Mesothelial cell of epicardium (in vitro differentiated cells): ENCODE measurements at regions not wholly inside any gene's neighbourhood (a gene's known extent, or its start where the extent isn't known, plus 50 kb on each side); places are given as distances from the start of the nearest gene placed in this dataset.
A peak's percentile ranks its signal among the peaks of the same experiment; 100 is the strongest.

ENCODE experiments used
- DNase-seq, 2 experiments: peaks; one replicate each; pipeline ENCODE4 v3.0.0; 2021; ENCODE audit warnings: low spot score in 2 of 2; ENCODE audit not compliant: unreplicated experiment in 2 of 2
- H3K27ac Mint-ChIP-seq: 2 replicates; pipeline ENCODE4 v1.8.0; 2021; ENCODE audit warnings: mixed read lengths
- H3K27me3 Mint-ChIP-seq: 2 replicates; pipeline ENCODE4 v1.8.0; 2021; ENCODE audit warnings: low read depth, mixed read lengths
- H3K36me3 Mint-ChIP-seq: 2 replicates; pipeline ENCODE4 v1.8.0; 2021; ENCODE audit warnings: mixed read lengths
- H3K4me1 Mint-ChIP-seq: 2 replicates; pipeline ENCODE4 v1.8.0; 2021; ENCODE audit warnings: mixed read lengths
- H3K4me3 Mint-ChIP-seq: 2 replicates; pipeline ENCODE4 v1.8.0; 2021; ENCODE audit warnings: mild to moderate bottlenecking, moderate library complexity, mixed read lengths
- H3K9me3 Mint-ChIP-seq: 2 replicates; pipeline ENCODE4 v1.8.0; 2021; ENCODE audit warnings: mixed read lengths
- CTCF ChIP-seq: fragments of 200-600 bp; sonication (generic); IDR thresholded peaks from one replicate; pipeline ENCODE4 v1.5.0; 2021; ENCODE audit warnings: antibody characterized with exemption; ENCODE audit not compliant: unreplicated experiment

GRCh38 chr7:33757050-33757449 is 148.3 kb upstream of the BMPER start:
- no peaks in the 10 kb centered on the region for H3K9me3 Mint-ChIP-seq
- no peak overlapping the region for H3K27ac Mint-ChIP-seq
- peaks cover 20% of the 10 kb centered on the region for H3K4me1 Mint-ChIP-seq
- no peaks in the 10 kb centered on the region for H3K36me3 Mint-ChIP-seq
- no peak for TF ChIP-seq CTCF
- no peak overlapping the region for H3K4me3 Mint-ChIP-seq
- H3K27me3 Mint-ChIP-seq: peaks cover 26% of the 10 kb centered on the region
- no peak for DNase-seq

- Mint-ChIP-seq H3K4me1 (peaks cover 24% of the 10 kb centered on the region), H3K27me3 (peaks cover 26% of the 10 kb centered on the region), H3K27ac (no peak overlapping the region), H3K36me3 (no peaks in the 10 kb centered on the region), H3K9me3 (no peaks in the 10 kb centered on the region), H3K4me3 (no peak overlapping the region)
- no peak for DNase-seq
- peak; percentile 94 for TF ChIP-seq CTCF
Measured at GRCh38 chr7:33757563-33758165, 147.7 kb upstream of the BMPER start.

- no peaks in the 10 kb centered on the region for H3K9me3 Mint-ChIP-seq
- no peak for TF ChIP-seq CTCF
- no peak for DNase-seq
- no peaks in the 10 kb centered on the region for H3K36me3 Mint-ChIP-seq
- no peak overlapping the region for H3K4me3 Mint-ChIP-seq
- H3K27me3 Mint-ChIP-seq: peaks cover 16% of the 10 kb centered on the region
- H3K4me1 Mint-ChIP-seq: peaks cover 27% of the 10 kb centered on the region
- H3K27ac Mint-ChIP-seq: no peak overlapping the region
Measured at GRCh38 chr7:33760146-33760545, 145.2 kb upstream of the BMPER start.

GRCh38 chr7:33760834-33761233 is 144.5 kb upstream of the BMPER start:
- peaks cover 22% of the 10 kb centered on the region for H3K4me1 Mint-ChIP-seq
- DNase-seq: no peak
- peaks cover 16% of the 10 kb centered on the region for H3K27me3 Mint-ChIP-seq
- H3K4me3 Mint-ChIP-seq: no peak overlapping the region
- no peak overlapping the region for H3K27ac Mint-ChIP-seq
- no peaks in the 10 kb centered on the region for H3K36me3 Mint-ChIP-seq
- no peak for TF ChIP-seq CTCF
- no peaks in the 10 kb centered on the region for H3K9me3 Mint-ChIP-seq

- no peak for DNase-seq
- Mint-ChIP-seq H3K4me1 (peaks cover 22% of the 10 kb centered on the region), H3K27ac (no peak overlapping the region), H3K4me3 (no peak overlapping the region), H3K27me3 (peaks cover 16% of the 10 kb centered on the region), H3K36me3 (no peaks in the 10 kb centered on the region), H3K9me3 (no peaks in the 10 kb centered on the region)
- TF ChIP-seq CTCF: no peak
Measured at GRCh38 chr7:33761449-33762080, 143.8 kb upstream of the BMPER start.
